Peyer's patch (tissue), 4 donors: ENCODE measurements at regions not wholly inside any gene's neighbourhood (a gene's known extent, or its start where the extent isn't known, plus 50 kb on each side); places are given as distances from the start of the nearest gene placed in this dataset.

Experiments used
- DNase-seq, 3 donors: peaks; one replicate each; pipeline ENCODE4 v3.0.0-alpha.2; 2017 to 2019
- H3K27ac ChIP-seq, 4 donors: fragments of 200-600 bp; sonication (generic); one replicate each; pipeline ENCODE4 v1.5.1; 2016 to 2019
- H3K27me3 ChIP-seq, 2 donors: fragments of 200-600 bp; sonication (generic); one replicate each; pipeline ENCODE4 v1.5.1; 2019
- H3K36me3 ChIP-seq, 3 donors: fragments of 200-600 bp; sonication (generic); one replicate each; pipeline ENCODE4 v1.5.1; 2016 to 2019
- H3K4me1 ChIP-seq, 4 donors: fragments of 200-600 bp; sonication (generic); one replicate each; pipeline ENCODE4 v1.5.1; 2016 to 2019
- H3K4me3 ChIP-seq, 4 donors: fragments of 200-600 bp; sonication (generic); 1 replicate in 3 of 4; 2 replicates in 1 of 4; pipeline ENCODE4 v1.5.1; 2016 to 2019; ENCODE audit warnings: mild to moderate bottlenecking in 1 of 4
- H3K9me3 ChIP-seq, 4 donors: fragments of 200-600 bp; sonication (generic); one replicate each; pipeline ENCODE4 v1.5.1; 2016 to 2019; ENCODE audit warnings: mild to moderate bottlenecking in 1 of 4
- CTCF ChIP-seq, 6 experiments: fragments of 450-650 bp in 4 of 6; fragments of 200-600 bp in 2 of 6; sonication (generic) in 1 of 6; IDR thresholded peaks; one replicate each; pipeline ENCODE4 v1.5.1; 2017 to 2019; ENCODE audit warnings: antibody characterized with exemption in 6 of 6, mild to moderate bottlenecking in 3 of 6, moderate library complexity in 1 of 6
- POLR2A ChIP-seq, 2 donors: fragments of 450-650 bp; IDR thresholded peaks; one replicate each; pipeline ENCODE4 v1.5.1; 2017; ENCODE audit warnings: antibody characterized with exemption in 2 of 2, mild to moderate bottlenecking in 2 of 2, moderate library complexity in 2 of 2
- small RNA-seq, 2 donors: library from RNA; depleted of rRNA; stranded (forward); fragments of <200 nt; gene quantifications; one replicate each; pipeline ENCODE3, GENCODE V24; 2016

- H3K36me3 ChIP-seq, result no peaks in the 10 kb centered on the region
- H3K9me3 ChIP-seq, result no peaks in the 10 kb centered on the region
- TF ChIP-seq CTCF (IDR thresholded peaks at IDR 0.05), result peak in 1 of 6 experiments; percentile 3
- no peak for TF ChIP-seq POLR2A (IDR thresholded peaks at IDR 0.05)
- H3K4me1 ChIP-seq, result no peaks in the 10 kb centered on the region
- no peaks in the 10 kb centered on the region for H3K27me3 ChIP-seq
- no peak overlapping the region for H3K27ac ChIP-seq
- no peak for DNase-seq
- no peak overlapping the region for H3K4me3 ChIP-seq
These were observed 55.6 kb upstream of the PCSK5 start for GRCh38 chr9:75834878-75835277.

Small RNA genes in the stretch of these regions (small RNA-seq; reads per million reads assigned to genes)
- gene RNU6-1228P, result 0 reads per million in 2 donors
